ENCODE measurements at regions not wholly inside any gene's neighbourhood (a gene's known extent, or its start where the extent isn't known, plus 50 kb on each side); places are given as distances from the start of the nearest gene placed in this dataset.

- no peak for DNase-seq
Observed at GRCh38 chr6:113203715-113204110, 653.4 kb upstream of the MARCKS start.

GRCh38 chr6:113205553-113205952, 651.6 kb upstream of the MARCKS start:
- ATAC-seq (ENCODE audit: low FRiP score in 2 of 2) (no peak), DNase-seq (no peak)
- 71 to 78% methylated on average over 1 of the region's 1 CpG for WGBS, 2 donors
- H3K4me1 ChIP-seq: no peaks in the 10 kb centered on the region
- H3K9me3 ChIP-seq: no peaks in the 10 kb centered on the region
- no peak for TF ChIP-seq EP300 (IDR thresholded peaks at IDR 0.05)
- no peak overlapping the region for H3K27ac ChIP-seq
- H3K27me3 ChIP-seq: no peaks in the 10 kb centered on the region
- no peak overlapping the region for H3K4me3 ChIP-seq
- H3K36me3 ChIP-seq: no peaks in the 10 kb centered on the region

More at GRCh38 chr6:113203715-113204110, 653.4 kb upstream of the MARCKS start:
- Histone ChIP-seq H3K27me3 (no peaks in the 10 kb centered on the region), H3K4me3 (no peak overlapping the region), H3K27ac (no peak overlapping the region), H3K4me1 (no peaks in the 10 kb centered on the region), H3K36me3 (no peaks in the 10 kb centered on the region), H3K9me3 (no peaks in the 10 kb centered on the region)
- 87 to 90% methylated on average over 4 of the region's 4 CpGs for WGBS, 2 donors
- TF ChIP-seq POLR2AphosphoS5 (IDR thresholded peaks at IDR 0.05) (no peak), POLR2A (IDR thresholded peaks at IDR 0.05) (no peak), EP300 (IDR thresholded peaks at IDR 0.05) (no peak), CTCF (IDR thresholded peaks at IDR 0.05) (no peak)
- no peak for ATAC-seq (ENCODE audit: low FRiP score in 2 of 2)

DNA sequence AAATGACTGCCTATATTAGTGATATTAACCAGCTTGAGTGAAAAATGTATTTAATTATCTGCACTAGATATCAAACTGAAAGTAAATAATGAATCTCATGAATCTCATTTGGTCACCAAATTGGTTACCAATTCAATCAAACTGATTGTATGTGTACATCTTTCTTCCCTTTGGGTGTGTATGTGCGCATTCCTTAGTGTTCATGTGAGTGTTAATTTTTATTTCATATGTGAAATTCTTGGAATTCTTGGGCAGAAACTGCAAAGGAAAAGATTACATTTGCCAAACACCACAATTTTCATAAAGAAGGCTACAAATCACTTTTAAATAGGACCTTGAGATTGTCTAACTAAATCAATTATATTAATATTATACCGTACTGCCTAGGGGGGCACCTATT, 648.4 kb upstream of the MARCKS start:
- TF ChIP-seq POLR2AphosphoS5 (IDR thresholded peaks at IDR 0.05) (no peak), CTCF (IDR thresholded peaks at IDR 0.05) (no peak), EP300 (IDR thresholded peaks at IDR 0.05) (no peak), POLR2A (IDR thresholded peaks at IDR 0.05) (no peak)
- 93% methylated on average over 2 of the region's 2 CpGs for WGBS, 2 donors

GRCh38 chr6:113209315-113209714, 647.8 kb upstream of the MARCKS start:
- ATAC-seq (ENCODE audit: low FRiP score in 2 of 2) (no peak), DNase-seq (no peak)
- TF ChIP-seq CTCF (IDR thresholded peaks at IDR 0.05) (no peak), EP300 (IDR thresholded peaks at IDR 0.05) (no peak), POLR2AphosphoS5 (IDR thresholded peaks at IDR 0.05) (no peak), POLR2A (IDR thresholded peaks at IDR 0.05) (no peak)
- Histone ChIP-seq H3K27ac (no peak overlapping the region), H3K4me1 (no peaks in the 10 kb centered on the region), H3K4me3 (no peak overlapping the region), H3K9me3 (no peaks in the 10 kb centered on the region), H3K36me3 (no peaks in the 10 kb centered on the region), H3K27me3 (no peaks in the 10 kb centered on the region)
- WGBS, 2 donors: 67 to 68% methylated on average over 5 of the region's 5 CpGs

More for the DNA sequence above, 648.4 kb upstream of the MARCKS start:
- DNase-seq (no peak), ATAC-seq (ENCODE audit: low FRiP score in 2 of 2) (no peak)
- Histone ChIP-seq H3K4me3 (no peak overlapping the region), H3K9me3 (no peaks in the 10 kb centered on the region), H3K27me3 (no peaks in the 10 kb centered on the region), H3K36me3 (no peaks in the 10 kb centered on the region), H3K27ac (no peak overlapping the region), H3K4me1 (no peaks in the 10 kb centered on the region)

DNA sequence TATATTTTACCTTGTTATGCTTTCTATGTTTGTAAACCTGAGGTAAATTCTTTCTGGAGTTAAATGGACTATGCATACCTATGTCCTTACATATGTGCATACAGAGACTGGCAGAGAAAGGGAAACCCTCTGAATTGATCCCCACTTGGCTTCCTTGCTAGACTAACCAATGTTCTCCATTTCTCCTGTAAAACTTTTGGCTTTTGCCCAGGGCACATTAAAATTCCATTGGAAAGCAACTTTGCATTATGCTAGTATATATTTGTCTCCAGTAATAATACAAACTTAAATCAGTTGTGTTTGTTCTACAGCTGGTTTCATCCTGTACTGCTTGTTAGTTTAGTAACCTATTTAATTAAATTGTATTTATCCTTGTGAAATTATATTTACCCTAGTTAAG, 646.0 kb upstream of the MARCKS start:
- Histone ChIP-seq H3K27ac (no peak overlapping the region), H3K27me3 (no peaks in the 10 kb centered on the region), H3K36me3 (no peaks in the 10 kb centered on the region), H3K4me3 (no peak overlapping the region), H3K9me3 (no peaks in the 10 kb centered on the region), H3K4me1 (no peaks in the 10 kb centered on the region)
- TF ChIP-seq POLR2AphosphoS5 (IDR thresholded peaks at IDR 0.05) (no peak), EP300 (IDR thresholded peaks at IDR 0.05) (no peak), POLR2A (IDR thresholded peaks at IDR 0.05) (no peak), CTCF (IDR thresholded peaks at IDR 0.05) (no peak)
- ATAC-seq (ENCODE audit: low FRiP score in 2 of 2) (no peak), DNase-seq (no peak)
